ENCODE measurements at regions not wholly inside any gene's neighbourhood (a gene's known extent, or its start where the extent isn't known, plus 50 kb on each side); places are given as distances from the start of the nearest gene placed in this dataset.
"Not testable (repeated sequence)": the region's sequence is repeated elsewhere in the genome, so short reads cannot be mapped to it uniquely, and the experiment has no call there.

DNA sequence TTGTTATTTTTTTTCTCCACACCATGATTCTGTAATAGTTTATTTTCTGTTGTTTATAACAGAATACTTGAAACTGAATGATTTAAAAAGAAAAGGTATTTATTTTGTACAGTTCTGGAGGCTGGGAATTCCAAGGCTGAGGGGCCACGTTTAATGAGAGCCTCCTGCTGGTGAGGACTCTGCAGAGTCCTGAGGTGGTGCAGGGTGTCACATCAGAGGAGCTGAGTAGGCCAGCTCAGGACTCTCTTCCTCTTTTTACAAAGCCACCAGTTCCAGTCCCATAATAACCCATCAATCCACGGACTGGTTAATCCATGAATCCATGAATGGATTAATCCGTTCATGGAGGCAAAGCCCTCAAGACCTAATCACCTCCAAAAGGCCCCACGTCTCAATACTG is 71.6 kb downstream of the TFAP2A start:
- no peak for DNase-seq

DNA sequence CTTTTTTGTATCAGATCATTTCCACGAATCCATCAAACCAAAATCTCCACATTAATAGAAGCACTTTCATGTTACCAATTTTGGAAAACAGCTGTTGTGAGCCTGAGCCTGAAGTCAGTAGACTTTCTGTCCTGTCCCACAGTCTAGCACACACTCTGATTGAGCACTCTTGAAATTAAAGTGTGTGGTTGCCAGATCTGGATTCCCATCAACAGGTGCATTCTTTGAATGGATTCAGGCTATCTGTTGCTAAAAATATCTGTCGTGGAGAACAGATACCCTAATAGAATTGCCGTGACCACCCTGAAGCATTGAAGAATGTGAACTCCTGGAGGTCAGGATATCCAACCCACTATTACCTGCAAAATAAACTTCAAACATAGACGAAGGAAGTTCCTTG is 73.3 kb downstream of the TFAP2A start:
- DNase-seq, result no peak

DNA sequence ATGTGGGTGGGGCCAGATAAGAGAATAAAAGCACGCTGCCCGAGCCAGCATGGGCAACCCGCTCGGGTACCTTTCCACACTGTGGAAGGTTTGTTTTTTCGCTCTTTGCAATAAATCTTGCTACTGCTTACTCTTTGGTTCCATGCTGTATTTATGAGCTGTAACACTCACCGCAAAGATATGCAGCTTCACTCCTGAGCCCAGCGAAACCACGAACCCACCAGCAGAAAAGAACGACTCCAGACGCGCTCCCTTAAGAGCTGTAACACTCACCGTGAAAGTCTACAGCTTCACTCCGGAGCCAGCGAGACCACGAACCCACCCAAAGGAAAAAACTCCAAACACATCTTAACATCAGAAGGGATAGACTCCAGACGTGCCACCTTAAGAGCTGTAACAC is 76.7 kb downstream of the TFAP2A start:
- no peak for DNase-seq

DNA sequence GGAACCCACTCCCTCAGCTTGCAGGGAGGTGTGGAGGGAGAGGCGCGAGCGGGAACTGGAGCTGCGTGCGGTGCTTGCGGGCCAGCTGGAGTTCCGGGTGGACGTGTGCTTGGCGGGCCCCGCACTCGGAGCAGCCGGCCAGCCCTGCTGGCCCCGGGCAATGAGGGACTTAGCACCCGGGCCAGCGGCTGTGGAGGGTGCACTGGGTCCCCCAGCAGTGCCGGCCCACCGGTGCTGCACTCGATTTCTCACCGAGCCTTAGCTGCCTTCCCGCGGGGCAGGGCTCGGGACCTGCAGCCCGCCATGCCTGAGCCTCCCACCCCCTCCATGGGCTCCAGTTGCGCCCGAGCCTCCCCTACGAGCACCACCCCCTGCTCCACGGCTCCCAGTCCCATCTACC is 77.5 kb downstream of the TFAP2A start:
- not testable (repeated sequence) for DNase-seq

DNA sequence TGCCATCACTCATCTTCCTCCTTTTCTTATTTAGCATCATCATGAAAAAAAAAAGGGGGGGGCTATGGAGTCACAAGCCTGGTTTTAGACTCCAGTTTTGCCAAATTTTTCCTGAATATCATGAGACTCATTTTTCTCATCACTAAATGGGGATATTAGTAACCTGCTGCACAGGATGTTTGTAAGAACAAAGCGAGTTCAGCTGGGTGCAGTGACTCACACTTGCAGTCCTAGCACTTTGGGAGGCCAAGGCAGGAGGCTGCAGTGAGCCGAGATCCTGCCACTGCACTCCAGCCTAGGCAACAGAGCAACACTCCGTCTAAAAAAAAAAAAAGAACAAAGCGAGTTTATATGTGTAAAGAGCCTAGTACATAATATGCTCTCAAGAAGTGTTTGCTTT is 82.8 kb downstream of the TFAP2A start:
- no peak for DNase-seq

DNA sequence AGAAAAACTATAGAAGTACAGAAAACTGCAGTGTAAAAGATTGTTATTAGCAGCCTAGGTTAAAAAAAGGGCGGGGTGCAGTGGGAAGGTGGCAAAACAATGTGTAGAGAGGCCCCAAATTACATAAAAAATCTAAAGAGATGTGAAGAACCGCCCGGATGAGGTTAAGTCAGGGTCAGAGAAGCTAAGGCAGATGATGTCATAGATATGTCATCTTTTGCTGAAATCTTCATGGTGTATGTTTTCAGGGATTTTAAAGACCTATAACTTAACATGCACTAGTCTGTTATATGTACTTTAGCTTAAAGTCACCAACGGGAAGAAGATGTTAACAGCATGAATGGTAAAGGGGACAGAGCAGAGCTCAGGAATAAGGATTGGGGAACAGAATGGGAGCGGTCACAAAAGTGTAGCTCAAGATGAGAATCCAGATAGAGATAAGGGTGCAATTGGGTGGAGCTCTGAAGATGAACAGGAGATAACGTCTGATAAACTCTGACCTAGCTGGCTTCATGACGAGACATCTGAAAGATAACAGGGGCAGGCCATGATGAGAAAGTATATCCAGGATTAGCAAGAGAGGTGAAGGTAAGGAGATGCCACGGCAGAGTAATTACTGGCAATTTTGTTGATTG is 83.4 kb downstream of the TFAP2A start:
- no peak for DNase-seq

DNA sequence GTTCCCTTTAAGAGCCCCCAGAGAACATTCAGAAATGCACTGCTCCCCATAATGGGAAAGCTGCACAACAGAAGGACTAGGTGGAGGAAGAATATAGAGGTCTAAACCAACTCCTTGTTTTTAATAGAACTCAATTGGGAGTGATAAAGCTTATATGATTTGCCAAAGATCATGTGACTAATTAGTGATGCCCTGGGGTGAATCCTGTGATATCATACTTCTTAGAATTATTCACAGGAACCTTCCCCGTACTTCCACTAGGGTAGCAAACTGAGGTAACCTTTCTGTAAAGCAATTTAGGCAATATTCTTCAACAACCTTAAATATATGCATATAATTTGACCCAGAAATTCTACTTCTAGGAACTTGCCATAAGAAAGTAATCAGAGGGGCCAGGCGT is 84.4 kb downstream of the TFAP2A start:
- DNase-seq, result no peak

DNA sequence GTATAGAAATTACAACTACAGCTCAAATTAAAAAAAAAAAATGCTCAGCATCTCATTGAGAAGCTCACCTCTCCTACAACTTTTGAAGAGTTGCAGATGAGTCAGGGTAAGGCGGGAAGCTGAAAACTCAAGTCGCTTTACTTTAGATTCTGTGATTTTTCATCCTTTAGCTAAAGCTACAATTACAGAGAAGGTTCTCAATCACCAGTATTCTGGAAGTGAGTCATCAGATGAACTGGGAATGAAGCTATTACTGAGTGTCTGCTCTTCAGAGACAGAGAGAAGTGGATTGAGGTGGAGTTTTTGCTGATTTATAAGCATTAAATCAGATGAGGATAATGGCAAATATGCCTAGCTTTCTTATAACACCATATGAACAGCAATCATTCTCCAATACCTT is 91.9 kb downstream of the TFAP2A start:
- no peak for DNase-seq

DNA sequence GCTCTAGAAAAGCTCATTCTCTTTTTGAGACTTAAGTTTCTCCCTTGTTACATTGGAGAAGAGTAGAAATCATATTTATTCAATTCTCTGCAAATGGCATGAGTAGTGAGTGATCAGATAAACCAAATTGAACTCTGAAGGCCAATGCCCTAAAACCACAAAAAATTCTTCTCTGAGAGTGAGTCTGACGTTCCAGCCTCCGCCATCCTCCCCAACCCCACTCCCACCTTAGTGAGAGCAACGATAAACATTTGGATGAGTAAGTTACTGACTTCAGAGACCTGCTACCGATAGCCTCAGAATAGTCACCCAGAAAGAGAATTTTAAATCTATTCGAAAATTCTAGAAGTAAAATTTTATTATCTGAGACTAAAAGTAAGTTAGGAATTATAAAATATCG is 94.6 kb downstream of the TFAP2A start:
- no peak for DNase-seq

DNA sequence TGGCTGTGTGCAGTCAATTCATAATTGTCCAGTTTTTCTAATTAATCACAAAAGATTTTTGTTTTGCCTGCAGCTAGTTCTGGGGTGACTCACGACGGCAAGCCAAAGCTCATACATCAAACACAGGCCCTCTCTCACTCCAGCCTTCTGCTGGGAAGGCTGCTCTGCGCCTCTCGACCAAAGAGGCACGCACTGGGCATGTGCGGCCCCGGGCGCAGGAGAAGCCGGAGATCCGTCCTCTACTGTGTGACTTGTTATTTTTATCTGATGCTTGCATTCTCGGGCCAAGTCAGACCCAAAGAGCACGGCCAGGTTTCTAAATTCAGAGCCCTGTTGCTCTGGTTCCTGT is 98.5 kb downstream of the TFAP2A start:
- no peak for DNase-seq

DNA sequence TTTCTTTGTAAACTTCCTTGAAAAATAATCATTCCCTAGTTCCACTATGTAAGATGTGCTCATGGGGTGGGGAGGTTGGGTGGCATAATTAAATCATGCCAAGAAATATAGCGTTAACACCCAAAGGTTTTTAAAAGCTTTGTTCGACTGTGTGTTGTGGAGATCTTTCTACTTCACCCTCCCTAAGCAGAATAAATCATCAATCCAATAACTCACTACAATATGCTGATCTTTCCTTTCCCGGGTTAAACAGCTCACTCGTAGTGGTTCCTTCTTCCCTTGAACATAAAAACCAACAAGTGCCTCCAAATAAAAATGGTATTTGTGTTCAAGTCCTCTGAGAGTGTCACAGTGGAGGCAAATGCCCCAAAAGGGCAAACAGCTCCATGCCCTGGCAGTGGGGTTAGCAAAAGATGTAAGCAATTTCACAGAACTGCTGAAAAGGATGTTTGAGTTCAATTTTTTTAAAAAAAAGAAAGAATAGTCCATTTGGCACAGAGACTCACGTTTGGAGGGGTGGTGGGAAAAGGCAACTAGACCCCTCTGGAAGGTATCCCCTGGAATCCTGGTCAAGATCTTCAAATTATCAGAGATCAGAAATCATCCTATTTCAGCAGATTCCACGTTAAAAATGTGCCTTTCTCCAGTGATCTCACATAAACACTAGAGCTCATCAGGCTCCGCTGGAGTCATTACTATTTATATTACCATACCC is 99.1 kb downstream of the TFAP2A start:
- DNase-seq, result no peak

DNA sequence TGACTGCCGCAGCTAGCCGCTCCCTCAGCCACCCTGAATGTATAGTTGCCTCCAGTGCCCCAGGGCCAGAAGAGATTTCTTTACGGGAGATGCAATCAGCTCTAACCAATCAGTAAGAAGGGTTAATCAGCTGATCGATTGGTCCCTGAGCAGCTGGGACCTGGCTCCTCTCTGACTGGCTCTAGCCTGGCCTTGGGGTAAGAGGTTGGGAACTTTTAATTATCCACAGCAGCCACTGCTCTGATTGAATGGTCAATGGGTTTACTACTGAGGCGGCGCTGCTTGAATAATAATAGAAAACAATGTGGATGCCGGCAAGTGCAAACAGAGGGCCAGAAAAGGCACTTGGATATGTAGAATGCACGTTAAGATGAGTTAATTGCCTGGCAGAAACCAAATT is 99.8 kb downstream of the TFAP2A start:
- DNase-seq, result no peak

DNA sequence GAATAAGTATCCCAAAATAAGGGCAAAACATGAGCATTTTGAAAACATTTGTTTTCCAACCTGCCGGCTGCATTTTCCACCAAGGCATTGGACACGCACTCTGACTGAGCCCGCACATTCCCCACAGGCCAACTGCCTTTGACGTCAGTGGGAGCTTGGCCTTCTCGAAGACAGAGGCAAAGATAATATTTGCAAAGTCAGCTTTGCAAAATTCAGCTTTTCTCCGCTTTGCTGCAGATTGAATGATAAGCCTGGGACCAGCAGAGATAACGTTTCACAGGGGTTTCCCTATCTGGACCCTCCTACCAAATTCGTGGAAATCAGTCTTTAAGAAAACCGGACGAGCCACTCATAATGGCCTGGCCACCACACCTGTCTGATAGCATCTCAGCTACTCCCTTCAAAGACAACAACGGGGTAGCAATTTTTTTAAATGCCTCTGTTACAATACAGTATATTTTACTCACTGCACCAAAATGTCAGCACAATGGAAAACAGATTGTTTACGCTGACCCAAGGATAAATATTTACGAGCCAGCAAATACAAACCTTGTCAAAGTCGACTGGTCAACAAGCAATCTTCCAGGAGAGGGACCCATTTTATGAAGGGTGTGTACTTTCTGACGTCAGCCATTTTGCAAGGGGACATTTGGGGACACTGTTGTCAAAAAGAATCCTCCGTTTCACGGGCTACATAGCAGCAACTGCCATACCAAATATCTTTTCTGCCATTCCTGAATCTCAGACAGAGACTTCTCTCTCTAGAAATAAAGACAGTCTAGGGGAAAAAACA is 100.5 kb downstream of the TFAP2A start:
- DNase-seq, result no peak

DNA sequence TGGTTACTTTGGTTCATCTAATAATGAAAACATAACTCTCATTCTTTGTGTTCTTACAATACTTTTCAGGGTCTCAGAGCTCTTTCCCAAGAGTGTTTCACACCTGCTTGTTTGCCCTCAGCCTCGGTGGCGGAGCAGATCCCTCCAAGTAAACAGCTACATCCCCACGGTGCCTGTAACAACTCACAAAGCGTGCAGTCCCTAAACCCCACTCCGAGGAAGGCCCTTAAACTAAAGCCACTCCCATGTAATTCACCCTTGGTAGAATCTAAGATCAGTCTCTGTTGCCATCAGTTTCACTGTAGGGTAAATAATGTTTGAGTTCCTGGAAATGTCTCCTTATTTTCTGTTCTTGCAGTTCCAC is 101.1 kb downstream of the TFAP2A start:
- DNase-seq, result no peak

DNA sequence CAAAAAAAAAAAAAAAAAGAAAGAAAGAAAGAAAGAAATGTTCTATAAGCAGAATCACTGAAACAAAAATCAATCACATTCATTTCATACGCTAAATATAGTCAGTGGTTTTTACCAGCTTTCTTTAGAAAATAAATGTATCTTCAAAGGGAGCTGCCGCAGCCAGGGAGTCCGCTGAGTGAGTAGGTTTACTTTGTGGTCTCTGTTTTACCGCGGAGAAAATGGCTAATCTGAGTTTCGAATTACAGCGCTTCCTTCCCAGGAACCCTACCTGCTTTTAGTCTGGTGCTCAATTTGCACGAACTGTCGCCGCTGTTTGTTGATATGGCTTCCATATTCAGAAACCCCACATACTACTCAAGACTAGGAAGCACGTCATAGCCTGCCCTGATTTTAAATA is 102.4 kb downstream of the TFAP2A start:
- no peak for DNase-seq

DNA sequence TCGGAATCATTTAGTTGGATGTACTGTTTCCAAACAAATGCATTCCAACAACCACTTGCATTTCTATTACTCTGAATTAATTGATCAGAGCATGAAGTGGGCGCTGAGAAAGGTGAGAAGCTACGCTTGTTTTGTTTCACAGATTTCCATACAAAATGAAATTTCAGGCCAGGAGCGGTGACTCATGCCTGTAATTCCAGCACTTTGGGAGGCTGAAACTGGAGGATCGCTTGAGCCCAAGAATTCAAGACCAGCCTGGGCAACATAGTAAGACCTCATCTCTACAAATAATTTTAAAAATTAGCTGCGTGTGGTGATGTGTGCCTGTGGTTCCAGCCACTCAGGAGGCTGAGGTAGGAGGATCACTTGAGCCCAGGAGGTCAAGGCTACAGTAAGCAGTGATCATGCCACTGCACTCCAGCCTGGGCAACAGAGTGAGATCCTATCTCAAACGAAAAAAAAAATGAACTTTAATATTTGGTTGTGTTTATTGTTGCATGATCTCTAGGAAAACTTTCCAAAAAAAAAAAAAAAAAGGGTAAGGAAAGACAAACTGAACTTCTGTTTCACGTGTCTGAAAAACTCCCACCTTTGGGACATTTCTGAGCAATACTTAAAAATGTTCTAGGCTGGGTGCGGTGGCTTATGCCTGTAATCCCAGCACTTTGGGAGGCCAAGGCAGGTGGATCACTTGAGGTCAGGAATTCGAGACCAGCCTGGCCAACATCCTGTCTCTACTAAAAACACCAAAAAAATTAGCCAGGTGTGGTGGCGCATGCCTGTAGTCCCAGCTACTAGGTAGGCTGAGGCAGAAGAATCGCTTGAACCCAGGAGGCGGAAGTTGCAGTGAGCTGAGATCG is 103.1 kb downstream of the TFAP2A start:
- DNase-seq, result not testable (repeated sequence)

DNA sequence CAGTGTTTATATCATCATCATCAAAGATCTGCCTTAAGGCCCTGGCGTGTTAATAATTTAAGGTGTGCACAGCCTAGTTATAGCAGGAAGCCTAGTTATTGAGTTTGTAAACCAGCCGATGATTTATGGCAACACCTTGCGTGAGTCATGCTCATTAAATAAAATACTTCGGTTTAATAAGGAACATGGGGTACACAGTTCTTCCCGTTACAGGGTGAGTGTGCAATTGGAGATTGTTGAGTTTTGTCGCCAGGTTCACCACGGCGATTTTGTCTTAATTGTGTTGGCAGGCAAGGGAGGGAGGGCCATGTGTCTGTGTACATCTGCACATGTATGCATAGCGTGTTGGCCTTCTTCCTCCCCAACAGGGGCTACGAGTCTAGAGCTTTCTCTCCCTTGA is 104.0 kb downstream of the TFAP2A start:
- DNase-seq, result no peak

DNA sequence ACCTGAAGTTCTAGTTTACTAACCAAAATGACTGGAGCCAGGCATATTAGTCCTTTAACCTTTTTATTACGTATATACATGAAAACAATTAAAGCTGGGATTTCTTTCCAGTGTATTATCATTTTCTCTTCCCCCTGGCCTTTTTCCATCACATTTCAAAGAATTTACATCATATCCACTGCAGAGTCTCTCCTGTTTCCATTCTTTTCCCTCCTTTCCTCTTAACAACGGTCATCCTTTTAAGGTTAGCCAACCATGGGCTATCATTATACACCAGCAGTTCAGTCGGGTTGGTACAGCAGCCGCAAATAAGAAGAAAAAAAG is 104.6 kb downstream of the TFAP2A start:
- DNase-seq, result no peak

DNA sequence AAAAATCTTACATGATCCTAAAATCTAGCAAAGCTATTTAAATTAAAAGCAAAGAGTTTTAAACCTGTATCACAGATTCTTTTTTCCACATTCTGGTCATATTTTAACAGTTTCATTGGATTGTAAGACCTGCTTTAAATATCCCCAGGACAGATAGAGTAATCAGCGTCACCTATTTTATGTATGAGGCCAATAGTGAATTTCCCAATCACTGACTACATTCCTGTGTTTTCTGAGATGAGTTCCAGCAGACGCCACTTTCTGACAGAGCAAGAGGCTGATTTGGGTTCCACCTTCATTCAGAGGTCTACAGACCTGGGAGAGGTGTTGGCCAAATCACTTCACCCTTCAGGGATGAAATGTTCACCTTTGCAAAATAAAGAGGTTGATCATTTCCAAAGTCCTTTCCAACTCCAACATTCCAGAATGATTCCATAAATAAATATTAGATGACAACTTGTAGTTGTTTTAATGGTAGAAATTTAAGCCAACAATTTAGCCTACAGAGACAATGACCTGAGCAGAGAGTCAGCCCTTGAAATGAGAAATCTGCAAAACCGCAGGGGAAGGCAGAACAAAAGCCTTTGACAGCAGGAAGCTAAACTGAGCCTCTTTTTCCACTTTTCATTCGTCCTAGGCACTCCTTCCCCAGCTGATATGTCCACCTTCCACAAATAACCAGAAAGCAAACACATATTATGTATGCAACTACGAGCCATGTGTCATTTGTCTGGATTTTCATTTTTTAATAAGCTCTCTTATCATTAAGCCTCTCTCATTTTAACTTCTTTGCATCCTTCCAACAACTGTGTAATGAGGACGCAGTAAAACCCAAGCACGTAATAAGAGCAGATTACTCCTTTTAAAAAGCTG is 105.2 kb downstream of the TFAP2A start:
- DNase-seq, result no peak

DNA sequence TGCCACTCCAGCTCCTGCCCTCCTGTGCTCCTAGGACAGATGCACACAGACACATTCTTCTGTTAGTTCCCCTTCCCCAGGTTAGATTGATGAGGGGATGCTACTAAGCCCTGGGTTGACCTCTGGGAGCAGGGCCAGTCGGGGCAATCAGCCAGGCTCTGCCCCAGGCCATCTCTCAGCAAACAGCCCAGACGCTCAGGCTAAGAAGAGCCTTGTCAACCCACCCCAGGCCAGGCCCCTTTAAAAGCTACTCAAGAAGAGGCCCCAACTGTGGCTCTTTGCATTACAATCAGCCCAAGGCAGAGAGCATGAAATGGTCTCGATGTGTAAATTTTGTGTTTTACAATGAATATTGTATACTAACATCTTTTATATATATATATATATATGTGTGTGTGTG is 107.4 kb downstream of the TFAP2A start:
- no peak for DNase-seq

DNA sequence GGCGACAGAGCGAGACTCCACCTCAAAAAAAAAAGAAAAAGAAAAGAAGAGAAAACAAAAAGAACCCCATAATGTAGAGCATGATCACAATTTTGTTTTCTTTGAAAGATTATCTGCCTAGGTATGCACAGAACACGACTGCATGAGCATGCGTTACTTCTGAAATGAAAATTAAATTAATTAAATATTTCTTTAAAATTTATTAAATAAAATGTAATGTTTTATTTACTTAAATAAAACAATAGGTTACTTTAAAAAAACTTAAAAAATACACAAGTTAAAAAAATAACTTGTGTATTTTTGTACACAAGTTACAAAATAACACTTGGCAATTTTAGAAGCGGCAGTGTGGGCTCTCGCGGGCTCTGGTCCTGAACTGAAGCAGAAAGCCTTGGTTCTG is 107.8 kb downstream of the TFAP2A start:
- no peak for DNase-seq

DNA sequence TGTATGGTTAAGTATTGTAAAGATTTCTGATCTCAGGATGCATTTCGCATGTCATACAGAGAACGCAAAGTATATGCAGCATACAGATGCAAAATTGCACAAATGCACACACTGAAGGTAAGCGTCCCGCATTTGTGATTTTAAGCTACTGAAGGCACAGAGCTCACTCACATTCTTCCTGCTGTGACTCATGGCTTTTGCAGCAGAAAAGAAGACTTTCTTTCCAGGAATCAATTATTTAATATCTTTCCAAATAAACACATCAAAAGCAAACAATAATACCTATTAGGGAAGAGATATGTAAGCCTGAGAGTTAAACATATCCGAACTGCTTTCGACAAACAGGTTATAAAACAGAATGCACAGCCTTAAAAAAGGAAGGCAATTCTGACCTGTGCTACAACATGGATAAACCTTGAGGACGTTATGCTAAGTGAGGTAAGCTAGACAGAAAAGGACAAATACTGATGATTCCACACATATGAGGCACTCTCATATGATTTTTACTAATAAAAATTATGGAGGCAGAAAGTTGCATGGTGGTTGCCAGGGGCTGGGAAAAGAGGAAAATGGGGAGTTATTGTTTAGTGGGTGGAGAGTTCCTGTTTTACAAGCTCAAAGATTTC is 109.0 kb downstream of the TFAP2A start:
- DNase-seq, result no peak
